Endothelial cell (in vitro differentiated cells): ENCODE measurements at regions not wholly inside any gene's neighbourhood (a gene's known extent, or its start where the extent isn't known, plus 50 kb on each side); places are given as distances from the start of the nearest gene placed in this dataset.

ENCODE experiments used
- DNase-seq: peaks from one replicate; pipeline ENCODE4 v3.0.0; 2021; ENCODE audit warnings: low spot score
- H3K27ac Mint-ChIP-seq: one replicate; pipeline ENCODE4 v1.8.0; 2021; ENCODE audit warnings: mixed read lengths, inconsistent platforms; ENCODE audit not compliant: unreplicated experiment
- H3K27me3 Mint-ChIP-seq: one replicate; pipeline ENCODE4 v1.8.0; 2021; ENCODE audit warnings: mild to moderate bottlenecking, moderate library complexity, mixed read lengths, inconsistent platforms; ENCODE audit not compliant: unreplicated experiment
- H3K36me3 Mint-ChIP-seq: one replicate; pipeline ENCODE4 v1.8.0; 2021; ENCODE audit warnings: mild to moderate bottlenecking, low read depth, mixed read lengths, inconsistent platforms; ENCODE audit not compliant: unreplicated experiment
- H3K4me1 Mint-ChIP-seq: one replicate; pipeline ENCODE4 v1.8.0; 2021; ENCODE audit warnings: mild to moderate bottlenecking, mixed read lengths, inconsistent platforms; ENCODE audit not compliant: unreplicated experiment
- H3K4me3 Mint-ChIP-seq: one replicate; pipeline ENCODE4 v1.8.0; 2021; ENCODE audit warnings: mild to moderate bottlenecking, mixed read lengths, inconsistent platforms; ENCODE audit not compliant: unreplicated experiment
- H3K9me3 Mint-ChIP-seq: one replicate; pipeline ENCODE4 v1.8.0; 2021; ENCODE audit warnings: mixed read lengths, inconsistent platforms; ENCODE audit not compliant: unreplicated experiment
- TF ChIP-seq, protein P1 (sequence below): fragments of 200-600 bp; sonication (generic); IDR thresholded peaks from one replicate; pipeline ENCODE4 v1.5.0; 2021; ENCODE audit warnings: antibody characterized with exemption; ENCODE audit not compliant: unreplicated experiment

DNA sequence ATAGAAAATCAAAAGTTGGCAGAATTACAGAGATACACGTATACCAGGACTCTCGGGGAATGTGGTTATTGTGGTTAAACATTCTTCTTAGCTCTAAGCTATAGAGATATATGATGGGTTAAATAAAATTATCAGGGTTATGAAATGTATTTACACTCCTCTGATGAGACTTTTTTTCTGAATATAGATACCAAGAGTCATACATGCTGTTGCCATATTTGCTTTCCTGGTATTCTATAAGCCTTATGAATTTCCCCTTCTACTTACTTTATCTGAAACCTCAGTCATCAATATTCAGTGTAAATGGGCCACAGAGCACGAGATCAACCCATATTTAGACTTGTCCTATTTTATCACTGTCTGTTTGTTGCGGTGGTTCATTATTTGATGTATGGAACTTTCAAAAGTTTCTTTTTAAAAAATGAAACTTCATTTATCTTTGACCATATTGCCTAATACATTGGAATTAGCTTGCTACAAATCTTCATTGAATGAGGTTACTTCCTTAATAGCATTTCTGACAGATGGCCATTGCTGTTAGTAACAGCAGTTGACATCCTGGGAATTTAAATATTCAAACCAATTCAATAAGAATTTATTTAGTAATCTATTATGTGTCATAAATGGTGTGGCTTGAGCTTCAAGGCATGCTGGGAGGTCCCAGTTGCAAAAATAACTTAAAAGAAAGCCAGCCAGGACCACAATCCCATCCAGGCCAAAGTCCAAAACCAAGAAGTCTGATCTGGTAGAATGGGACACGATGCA, 393.5 kb downstream of the PCNX1 start:
- DNase-seq = no peak
- H3K36me3 Mint-ChIP-seq = no peaks in the 10 kb centered on the region

DNA sequence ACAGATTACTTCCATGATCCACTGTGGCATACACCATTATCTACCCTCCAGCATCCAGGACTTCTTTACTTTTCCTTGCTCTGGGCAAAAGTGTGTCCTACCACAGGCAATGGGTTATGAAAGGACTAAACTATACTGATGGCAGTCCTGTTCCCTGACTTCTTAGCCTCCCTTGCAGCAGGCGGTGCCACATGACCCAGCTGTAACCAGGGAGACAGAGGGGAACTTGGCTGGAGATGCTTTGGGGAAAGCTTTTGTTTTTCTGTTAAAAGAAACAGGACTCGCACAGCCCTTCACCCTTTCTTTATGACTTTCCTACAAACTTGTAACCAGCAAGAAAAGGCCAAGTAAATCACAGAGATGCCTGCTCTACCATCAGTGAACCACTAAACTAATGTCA, 394.4 kb downstream of the PCNX1 start:
- no peaks in the 10 kb centered on the region for H3K27me3 Mint-ChIP-seq
- TF ChIP-seq, protein P1, sequence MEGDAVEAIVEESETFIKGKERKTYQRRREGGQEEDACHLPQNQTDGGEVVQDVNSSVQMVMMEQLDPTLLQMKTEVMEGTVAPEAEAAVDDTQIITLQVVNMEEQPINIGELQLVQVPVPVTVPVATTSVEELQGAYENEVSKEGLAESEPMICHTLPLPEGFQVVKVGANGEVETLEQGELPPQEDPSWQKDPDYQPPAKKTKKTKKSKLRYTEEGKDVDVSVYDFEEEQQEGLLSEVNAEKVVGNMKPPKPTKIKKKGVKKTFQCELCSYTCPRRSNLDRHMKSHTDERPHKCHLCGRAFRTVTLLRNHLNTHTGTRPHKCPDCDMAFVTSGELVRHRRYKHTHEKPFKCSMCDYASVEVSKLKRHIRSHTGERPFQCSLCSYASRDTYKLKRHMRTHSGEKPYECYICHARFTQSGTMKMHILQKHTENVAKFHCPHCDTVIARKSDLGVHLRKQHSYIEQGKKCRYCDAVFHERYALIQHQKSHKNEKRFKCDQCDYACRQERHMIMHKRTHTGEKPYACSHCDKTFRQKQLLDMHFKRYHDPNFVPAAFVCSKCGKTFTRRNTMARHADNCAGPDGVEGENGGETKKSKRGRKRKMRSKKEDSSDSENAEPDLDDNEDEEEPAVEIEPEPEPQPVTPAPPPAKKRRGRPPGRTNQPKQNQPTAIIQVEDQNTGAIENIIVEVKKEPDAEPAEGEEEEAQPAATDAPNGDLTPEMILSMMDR = no peak
- DNase-seq = no peak

More for the DNA sequence above, 393.5 kb downstream of the PCNX1 start:
- Mint-ChIP-seq H3K27ac (no peak overlapping the region), H3K4me3 (no peak overlapping the region), H3K9me3 (no peaks in the 10 kb centered on the region), H3K27me3 (no peaks in the 10 kb centered on the region), H3K4me1 (no peaks in the 10 kb centered on the region)
- TF ChIP-seq, protein P1 = no peak

DNA sequence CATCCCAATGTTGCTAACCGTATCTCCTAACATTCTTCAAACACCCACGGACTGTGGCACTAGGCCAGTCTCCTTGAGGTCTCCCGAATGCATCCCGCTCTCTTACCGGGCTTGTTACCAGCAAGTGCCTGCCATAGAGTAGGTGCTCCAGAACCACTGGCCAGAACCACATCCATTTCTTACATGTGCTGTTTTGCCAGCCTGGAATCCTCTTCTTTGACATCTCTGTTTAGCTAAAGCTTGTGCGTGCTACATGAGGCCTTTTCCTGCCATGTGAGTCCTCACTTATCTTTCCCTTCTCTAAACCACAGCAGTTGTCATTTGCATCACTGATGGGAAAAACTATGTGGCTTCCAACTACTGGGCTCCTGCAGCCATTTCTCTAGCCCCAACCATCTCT, 397.4 kb downstream of the PCNX1 start:
- no peak for DNase-seq
- Mint-ChIP-seq H3K4me3 (no peak overlapping the region), H3K27ac (no peak overlapping the region), H3K27me3 (no peaks in the 10 kb centered on the region), H3K9me3 (no peaks in the 10 kb centered on the region), H3K4me1 (no peaks in the 10 kb centered on the region), H3K36me3 (no peaks in the 10 kb centered on the region)
- TF ChIP-seq, protein P1 = no peak

More for the DNA sequence above, 394.4 kb downstream of the PCNX1 start:
- no peaks in the 10 kb centered on the region for H3K4me1 Mint-ChIP-seq
- no peak overlapping the region for H3K4me3 Mint-ChIP-seq
- H3K9me3 Mint-ChIP-seq = no peaks in the 10 kb centered on the region
- H3K27ac Mint-ChIP-seq = no peak overlapping the region
- no peaks in the 10 kb centered on the region for H3K36me3 Mint-ChIP-seq

DNA sequence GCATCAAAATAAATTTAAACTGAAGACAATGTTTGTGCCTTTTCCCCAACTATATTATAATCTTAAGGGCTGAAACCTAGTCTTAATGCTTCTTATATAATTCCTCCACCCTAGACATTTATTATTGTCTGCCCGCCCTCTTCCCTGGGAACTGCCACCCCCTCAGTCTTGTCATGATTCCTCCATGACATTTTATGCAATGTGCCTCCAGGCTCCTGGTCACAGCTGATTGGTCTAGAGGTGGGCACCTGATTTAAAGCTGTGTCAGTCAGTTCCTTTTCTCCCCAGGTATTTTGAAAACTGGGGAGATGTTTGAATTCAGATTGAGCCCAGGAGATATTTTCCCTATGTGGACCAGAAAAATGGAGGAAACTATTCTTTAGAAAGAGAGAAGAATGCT, 401.4 kb downstream of the PCNX1 start:
- H3K4me1 Mint-ChIP-seq = no peaks in the 10 kb centered on the region
- H3K36me3 Mint-ChIP-seq = no peaks in the 10 kb centered on the region
- no peak overlapping the region for H3K27ac Mint-ChIP-seq
- H3K4me3 Mint-ChIP-seq = no peak overlapping the region
- H3K27me3 Mint-ChIP-seq = peaks cover 2% of the 10 kb centered on the region
- TF ChIP-seq, protein P1 = no peak
- no peaks in the 10 kb centered on the region for H3K9me3 Mint-ChIP-seq
- no peak for DNase-seq

DNA sequence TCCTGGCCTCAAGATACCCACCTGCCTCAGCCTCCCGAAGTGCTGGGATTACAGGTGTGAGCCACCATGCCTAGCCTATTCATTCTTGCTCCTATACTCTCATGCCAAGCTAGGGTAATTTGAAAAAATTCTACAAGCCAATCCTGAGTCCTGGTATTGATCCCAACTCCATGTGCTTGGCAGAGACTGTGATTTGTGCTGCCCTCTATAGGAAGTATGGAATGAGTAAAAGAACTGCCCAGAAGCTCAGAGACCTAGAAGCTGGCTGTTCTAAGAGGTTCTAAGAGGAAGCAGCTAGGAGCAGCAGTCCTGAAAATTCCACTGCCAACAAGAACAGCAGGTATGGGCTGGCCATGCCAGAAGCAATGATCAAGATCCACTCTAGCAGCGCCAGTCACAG, 402.5 kb downstream of the PCNX1 start:
- TF ChIP-seq, protein P1 = no peak
- no peak for DNase-seq
- H3K27ac Mint-ChIP-seq = no peak overlapping the region
- H3K4me3 Mint-ChIP-seq = no peak overlapping the region
- H3K4me1 Mint-ChIP-seq = no peaks in the 10 kb centered on the region
- peaks cover 2% of the 10 kb centered on the region for H3K27me3 Mint-ChIP-seq
- no peaks in the 10 kb centered on the region for H3K36me3 Mint-ChIP-seq
- no peaks in the 10 kb centered on the region for H3K9me3 Mint-ChIP-seq
